RWPE1 (cell line): ENCODE measurements at regions not wholly inside any gene's neighbourhood (a gene's known extent, or its start where the extent isn't known, plus 50 kb on each side); places are given as distances from the start of the nearest gene placed in this dataset.

Experiments used
- CTCF ChIA-PET: fragments of 350-600 bp; sonication (Branson Sonifier 250); formaldehyde crosslinking; extraction: SDS; loops from one replicate; lab custom pipeline; 2021; lab: Yijun Ruan, JAX
- POLR2A ChIA-PET: fragments of 400-600 bp; formaldehyde crosslinking; extraction: SDS; loops from one replicate; lab custom pipeline; 2020; ENCODE audit warnings: antibody characterized with exemption; ENCODE audit not compliant: low non-redundant PET; lab: Yijun Ruan, JAX
- DNase-seq: peaks from one replicate; pipeline ENCODE4 v3.0.0; 2012; ENCODE audit warnings: low spot score
- H3K27ac ChIP-seq: fragments of 450-650 bp; 2 replicates; pipeline ENCODE4 v1.5.1; 2017
- CTCF ChIP-seq: fragments of 450-650 bp; conservative IDR thresholded peaks from 2 replicates; pipeline ENCODE4 v1.5.1; 2017; ENCODE audit warnings: low read depth, mild to moderate bottlenecking

- POLR2A ChIA-PET: no interaction called here
- CTCF ChIA-PET: interaction anchor here (1.2 kb wide), 1 partner anchor 12 kb away, joined by 5 read pairs; no protein-coding TSS in a partner anchor
- H3K27ac ChIP-seq: no peak overlapping the region
- TF ChIP-seq CTCF: no peak
- no peak for DNase-seq
Measured at GRCh38 chr12:107144441-107144840, 51.1 kb upstream of the CRY1 start.

DNA sequence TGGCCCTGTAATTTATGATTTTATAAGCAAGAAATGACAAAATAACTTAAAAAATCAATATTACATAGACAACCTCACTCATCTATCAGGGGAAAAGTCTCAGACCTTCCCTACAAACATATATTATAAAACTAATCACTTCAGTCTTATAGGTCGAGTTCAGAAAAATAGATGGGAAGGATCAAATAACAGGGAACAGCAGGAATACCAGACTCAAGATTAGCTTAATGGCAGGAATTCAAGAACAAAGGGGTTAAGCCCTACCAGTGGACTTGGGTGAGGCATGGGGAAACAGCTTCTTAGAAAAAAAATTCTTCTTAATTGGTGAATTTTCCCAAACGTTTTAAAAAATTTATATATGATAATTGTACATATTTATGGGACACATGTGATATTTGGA is 51.6 kb upstream of the CRY1 start:
- no peak overlapping the region for H3K27ac ChIP-seq
- POLR2A ChIA-PET: no interaction called here
- no peak for TF ChIP-seq CTCF
- peak; percentile 23 for DNase-seq
- CTCF ChIA-PET: interaction anchor here (1.2 kb wide), 1 partner anchor 13 kb away, joined by 5 read pairs; no protein-coding TSS in a partner anchor

- H3K27ac ChIP-seq: no peak overlapping the region
- CTCF ChIA-PET: interaction anchor here (1.2 kb wide), 1 partner anchor 13 kb away, joined by 5 read pairs; no protein-coding TSS in a partner anchor
- peak; percentile 36 for DNase-seq
- TF ChIP-seq CTCF: no peak
- POLR2A ChIA-PET: no interaction called here
Measured at GRCh38 chr12:107145397-107145796, 52.0 kb upstream of the CRY1 start.

GRCh38 chr12:107148107-107148506 is 54.8 kb upstream of the CRY1 start:
- no peak overlapping the region for H3K27ac ChIP-seq
- TF ChIP-seq CTCF: no peak
- POLR2A ChIA-PET: no interaction called here
- CTCF ChIA-PET: no interaction called here
- no peak for DNase-seq

DNA sequence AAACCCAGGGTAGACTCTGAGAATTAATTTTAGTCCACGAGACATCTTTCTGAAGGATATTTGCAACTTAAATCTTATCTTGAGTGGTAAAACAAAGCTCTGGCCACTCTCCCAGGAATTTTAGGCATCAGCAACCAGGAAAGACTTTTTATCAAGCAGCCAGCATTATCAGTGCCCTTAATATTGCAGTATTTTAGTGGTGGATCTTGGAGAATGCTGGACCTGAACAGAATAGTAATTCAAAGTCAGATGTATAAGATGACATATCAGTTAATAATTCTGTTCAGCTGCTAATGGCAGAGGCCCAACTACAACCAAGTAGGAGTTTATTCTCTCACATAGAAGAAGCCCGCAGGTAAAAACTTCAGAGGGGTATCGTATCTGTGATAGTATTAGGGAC is 59.0 kb upstream of the CRY1 start:
- no peak for DNase-seq
- no peak for TF ChIP-seq CTCF
- ChIA-PET POLR2A (no interaction called here), CTCF (interaction anchor here (0.6 kb wide), 1 partner anchor 422 kb away, joined by 5 read pairs; no protein-coding TSS in a partner anchor)
- no peak overlapping the region for H3K27ac ChIP-seq

- POLR2A ChIA-PET: no interaction called here
- no peak overlapping the region for H3K27ac ChIP-seq
- no peak for DNase-seq
- no peak for TF ChIP-seq CTCF
- CTCF ChIA-PET: no interaction called here
Measured at GRCh38 chr12:107159384-107159900, 66.1 kb upstream of the CRY1 start.
